CD4-positive, alpha-beta memory T cell (primary cell): ENCODE measurements at regions not wholly inside any gene's neighbourhood (a gene's known extent, or its start where the extent isn't known, plus 50 kb on each side); places are given as distances from the start of the nearest gene placed in this dataset.

ENCODE experiments used
- CTCF ChIA-PET: fragments of 350-600 bp; sonication (Branson Sonifier 250); formaldehyde crosslinking; loops from one replicate; lab custom pipeline; 2021; ENCODE audit warnings: inconsistent platforms; ENCODE audit not compliant: partially characterized antibody; lab: Charles Lee
- POLR2A ChIA-PET: fragments of 350-600 bp; sonication (Branson Sonifier 250); formaldehyde crosslinking; loops from one replicate; lab custom pipeline; 2021; ENCODE audit not compliant: partially characterized antibody; lab: Charles Lee
- DNase-seq, 5 donors: peaks; one replicate each; pipeline versions ENCODE4 v3.0.0 to v3.0.0-alpha.2; 2020 to 2022; ENCODE audit warnings: mixed read lengths in 1 of 5
- H3K27ac ChIP-seq: one replicate; pipeline ENCODE4 v1.7.0; 2013; ENCODE audit warnings: low read depth, low read length
- H3K27me3 ChIP-seq: 2 replicates; pipeline ENCODE4 v1.7.0; 2013; ENCODE audit warnings: mild to moderate bottlenecking, low read length, moderate library complexity; ENCODE audit not compliant: insufficient read depth
- H3K36me3 ChIP-seq: 2 replicates; pipeline ENCODE4 v1.7.0; 2013; ENCODE audit warnings: mild to moderate bottlenecking, low read length, moderate library complexity; ENCODE audit not compliant: insufficient read depth
- H3K4me1 ChIP-seq: 2 replicates; pipeline ENCODE4 v1.7.0; 2013; ENCODE audit warnings: mild to moderate bottlenecking, low read length, moderate library complexity; ENCODE audit not compliant: insufficient read depth
- H3K4me3 ChIP-seq, 2 donors: one replicate each; pipeline ENCODE4 v1.7.0; 2013; ENCODE audit warnings: low read length in 2 of 2, mild to moderate bottlenecking in 1 of 2
- H3K9me3 ChIP-seq, 2 donors: one replicate each; pipeline ENCODE4 v1.7.0; 2013; ENCODE audit warnings: low read length in 2 of 2, control low read depth in 1 of 2; ENCODE audit not compliant: control insufficient read depth in 1 of 2
- H3K27ac Mint-ChIP-seq, 7 donors: one replicate each; pipeline ENCODE4 v1.8.0; 2020 to 2021; ENCODE audit warnings: mixed read lengths in 7 of 7, mild to moderate bottlenecking in 6 of 7, inconsistent platforms in 3 of 7, moderate library complexity in 3 of 7
- H3K27me3 Mint-ChIP-seq, 2 donors: one replicate each; pipeline ENCODE4 v1.8.0; 2020 to 2021; ENCODE audit warnings: mixed read lengths in 2 of 2
- H3K36me3 Mint-ChIP-seq, 2 donors: one replicate each; pipeline ENCODE4 v1.8.0; 2020 to 2021; ENCODE audit warnings: mixed read lengths in 2 of 2, inconsistent platforms in 1 of 2, mild to moderate bottlenecking in 1 of 2
- H3K4me1 Mint-ChIP-seq, 4 donors: one replicate each; pipeline ENCODE4 v1.8.0; 2020 to 2021; ENCODE audit warnings: mixed read lengths in 4 of 4, mild to moderate bottlenecking in 1 of 4
- H3K4me3 Mint-ChIP-seq, 8 donors: one replicate each; pipeline ENCODE4 v1.8.0; 2020 to 2021; ENCODE audit warnings: mixed read lengths in 8 of 8, mild to moderate bottlenecking in 7 of 8, moderate library complexity in 6 of 8, inconsistent platforms in 3 of 8
- H3K9me3 Mint-ChIP-seq, 8 donors: one replicate each; pipeline ENCODE4 v1.8.0; 2020 to 2021; ENCODE audit warnings: mixed read lengths in 8 of 8, mild to moderate bottlenecking in 5 of 8, inconsistent platforms in 3 of 8, moderate library complexity in 1 of 8
- intact Hi-C: fragments of 100-400 bp; cut with micrococcal nuclease; formaldehyde crosslinking; loops from one replicate; pipeline ENCODE4 v1.15.1; 2023

DNA sequence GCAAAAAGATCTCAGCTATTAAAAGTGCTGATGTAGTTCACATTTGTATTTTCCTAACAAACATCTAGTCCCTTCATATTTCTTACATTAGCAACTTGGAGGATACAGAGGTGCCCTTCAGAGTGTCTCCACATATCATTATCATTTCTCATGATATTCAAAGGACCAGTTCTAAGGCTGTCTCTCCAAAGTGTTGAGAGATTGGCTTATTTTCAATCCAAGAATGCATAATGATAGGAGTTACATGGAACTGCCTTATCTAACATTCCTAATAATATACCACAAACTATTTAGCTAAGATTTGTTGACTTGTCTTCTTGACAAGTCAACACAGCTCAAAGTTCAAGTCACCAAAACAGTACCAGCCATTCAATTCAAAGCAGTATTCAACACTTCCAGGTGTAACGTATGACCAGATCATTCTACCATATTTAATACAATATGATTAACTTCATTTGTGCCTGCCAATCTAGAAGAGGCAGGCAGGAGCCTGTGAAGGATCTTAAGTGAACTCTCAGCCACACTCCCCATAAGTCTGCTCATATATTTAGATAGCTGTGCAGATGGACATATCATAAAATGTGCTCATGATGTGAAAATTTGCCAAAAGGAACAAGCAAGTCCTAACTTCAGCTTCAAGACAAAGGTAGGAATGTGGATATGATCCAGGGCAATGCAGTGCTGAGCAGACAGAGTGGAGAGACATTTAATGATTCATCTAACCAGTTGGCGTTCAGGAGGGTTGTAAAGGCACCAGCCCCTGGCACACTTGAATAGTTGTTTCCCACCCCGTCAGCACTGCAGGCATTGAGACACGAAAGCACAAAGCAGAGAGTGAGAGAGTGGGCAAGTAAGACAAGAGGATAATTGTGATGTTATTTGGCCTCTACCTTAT is 108.3 kb downstream of the MTERF1 start:
- POLR2A ChIA-PET: no interaction called here
- no peak overlapping the region for H3K4me3 Mint-ChIP-seq

DNA sequence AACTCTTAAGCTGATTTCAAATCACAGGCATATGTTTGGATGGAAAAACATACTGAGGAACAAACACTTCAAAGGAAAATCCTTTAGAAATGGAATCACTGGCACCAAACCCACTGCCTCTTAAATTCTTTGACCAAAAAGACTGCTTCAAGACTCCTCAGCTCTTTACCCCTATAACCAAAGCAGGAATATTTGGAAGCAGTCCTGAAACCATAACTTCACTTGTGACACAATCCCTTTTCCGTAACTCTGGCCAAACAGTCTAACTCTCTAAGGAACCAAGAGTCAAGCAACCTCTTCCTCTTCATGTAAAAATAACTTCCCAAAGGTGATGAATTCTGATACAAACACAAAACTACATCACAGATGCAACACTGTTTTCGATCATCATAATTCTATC is 104.3 kb downstream of the MTERF1 start:
- ChIA-PET POLR2A (no interaction called here), CTCF (no interaction called here)
- no peaks in the 10 kb centered on the region for H3K9me3 ChIP-seq

More for the DNA sequence above, 108.3 kb downstream of the MTERF1 start:
- H3K4me3 ChIP-seq: no peak overlapping the region
- no peaks in the 10 kb centered on the region for H3K4me1 Mint-ChIP-seq
- no peaks in the 10 kb centered on the region for H3K36me3 Mint-ChIP-seq
- H3K27ac Mint-ChIP-seq: no peak overlapping the region
- no peaks in the 10 kb centered on the region for H3K36me3 ChIP-seq
- CTCF ChIA-PET: no interaction called here
- H3K9me3 ChIP-seq: no peaks in the 10 kb centered on the region
- no peaks in the 10 kb centered on the region for H3K27me3 ChIP-seq
- no peaks in the 10 kb centered on the region for H3K4me1 ChIP-seq
- no peak overlapping the region for H3K27ac ChIP-seq
- no peaks in the 10 kb centered on the region for H3K27me3 Mint-ChIP-seq
- no peak for DNase-seq
- peaks cover 0 to 3% (median 0%) of the 10 kb centered on the region in 8 donors for H3K9me3 Mint-ChIP-seq
- intact Hi-C loops: no loop called here

DNA sequence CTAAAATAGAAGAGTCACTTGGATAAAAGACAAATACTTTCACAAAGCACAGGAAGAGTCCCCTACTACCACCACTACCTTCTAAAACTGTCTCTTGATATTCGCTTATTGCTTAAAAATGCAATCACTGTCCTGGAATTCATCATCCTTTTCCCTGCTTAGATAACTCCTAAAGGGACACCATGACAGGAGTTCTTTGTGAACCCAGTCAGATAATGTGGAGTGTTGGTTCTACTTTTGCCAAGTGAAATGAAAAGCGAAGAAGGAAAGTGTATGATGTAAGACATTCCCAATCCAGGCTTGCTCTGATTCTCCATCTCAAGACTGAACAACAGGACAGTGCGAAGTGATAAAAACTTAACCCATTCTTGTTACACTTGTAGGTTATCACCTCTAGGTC is 103.0 kb downstream of the MTERF1 start:
- Mint-ChIP-seq H3K27me3 (no peaks in the 10 kb centered on the region), H3K9me3 (peaks cover 0 to 3% (median 0%) of the 10 kb centered on the region in 8 donors), H3K36me3 (no peaks in the 10 kb centered on the region), H3K4me3 (no peak overlapping the region), H3K27ac (no peak overlapping the region), H3K4me1 (no peaks in the 10 kb centered on the region)
- intact Hi-C loops: no loop called here
- no peak for DNase-seq
- POLR2A ChIA-PET: no interaction called here
- no peaks in the 10 kb centered on the region for H3K4me1 ChIP-seq
- H3K27me3 ChIP-seq: no peaks in the 10 kb centered on the region
- no peak overlapping the region for H3K27ac ChIP-seq
- no peak overlapping the region for H3K4me3 ChIP-seq
- CTCF ChIA-PET: no interaction called here
- H3K36me3 ChIP-seq: no peaks in the 10 kb centered on the region
- no peaks in the 10 kb centered on the region for H3K9me3 ChIP-seq

More for the DNA sequence above, 104.3 kb downstream of the MTERF1 start:
- Histone ChIP-seq H3K36me3 (no peaks in the 10 kb centered on the region), H3K4me1 (no peaks in the 10 kb centered on the region), H3K27me3 (no peaks in the 10 kb centered on the region), H3K4me3 (no peak overlapping the region), H3K27ac (no peak overlapping the region)
- no peak overlapping the region for H3K27ac Mint-ChIP-seq
- DNase-seq: no peak
- intact Hi-C loops: no loop called here
- H3K4me3 Mint-ChIP-seq: no peak overlapping the region
- H3K27me3 Mint-ChIP-seq: no peaks in the 10 kb centered on the region
- no peaks in the 10 kb centered on the region for H3K36me3 Mint-ChIP-seq
- peaks cover 0 to 3% (median 0%) of the 10 kb centered on the region in 8 donors for H3K9me3 Mint-ChIP-seq
- H3K4me1 Mint-ChIP-seq: no peaks in the 10 kb centered on the region

DNA sequence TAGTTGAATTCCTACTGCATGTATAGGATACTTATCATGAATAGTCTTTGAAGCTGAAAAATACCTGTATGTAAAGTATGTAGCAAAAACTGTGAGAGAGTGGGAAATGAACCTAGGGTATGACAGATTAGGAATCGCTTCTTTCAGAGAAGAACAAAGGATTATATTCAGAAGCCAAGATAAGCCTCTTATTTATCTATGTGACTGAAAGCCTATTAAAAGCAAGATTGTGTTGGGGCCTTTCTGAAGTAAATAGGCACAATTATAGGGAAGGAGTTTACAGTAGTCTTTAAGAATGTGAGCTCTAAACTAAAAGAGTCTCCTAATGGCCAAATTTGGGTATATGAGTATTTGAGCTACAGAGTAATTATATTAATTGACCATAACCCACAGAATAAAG is 102.1 kb downstream of the MTERF1 start:
- H3K27me3 ChIP-seq: no peaks in the 10 kb centered on the region
- ChIA-PET CTCF (no interaction called here), POLR2A (no interaction called here)
- H3K27ac ChIP-seq: no peak overlapping the region
- H3K9me3 ChIP-seq: no peaks in the 10 kb centered on the region
- no peak overlapping the region for H3K27ac Mint-ChIP-seq
- no peaks in the 10 kb centered on the region for H3K4me1 ChIP-seq
- H3K36me3 ChIP-seq: no peaks in the 10 kb centered on the region
- peaks cover 0 to 3% (median 0%) of the 10 kb centered on the region in 8 donors for H3K9me3 Mint-ChIP-seq
- intact Hi-C loops: no loop called here
- no peaks in the 10 kb centered on the region for H3K27me3 Mint-ChIP-seq
- no peak overlapping the region for H3K4me3 ChIP-seq
- no peaks in the 10 kb centered on the region for H3K4me1 Mint-ChIP-seq
- DNase-seq: no peak
- no peaks in the 10 kb centered on the region for H3K36me3 Mint-ChIP-seq
- no peak overlapping the region for H3K4me3 Mint-ChIP-seq

DNA sequence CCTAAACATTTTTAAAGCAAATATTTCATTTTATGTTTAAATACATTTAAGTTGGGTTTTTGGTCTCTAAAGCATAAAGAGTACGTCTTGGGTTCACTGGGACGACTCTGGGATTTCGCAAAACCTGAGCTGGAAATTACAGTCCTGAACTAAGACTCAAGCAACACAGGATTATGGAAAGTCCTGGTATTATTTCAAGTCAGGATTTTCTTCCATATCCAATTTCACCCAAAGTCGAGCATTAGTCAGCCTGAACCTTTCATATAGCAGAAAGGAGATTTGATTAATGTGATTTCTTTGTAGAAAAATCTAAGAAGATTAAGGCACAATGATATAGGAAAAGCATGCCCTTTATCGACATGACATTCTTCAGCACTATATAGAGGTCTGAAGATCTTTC is 100.0 kb downstream of the MTERF1 start:
- H3K4me3 ChIP-seq: no peak overlapping the region
- no peak overlapping the region for H3K4me3 Mint-ChIP-seq
- intact Hi-C loops: no loop called here
- no peak overlapping the region for H3K27ac ChIP-seq
- H3K4me1 ChIP-seq: no peaks in the 10 kb centered on the region
- no peaks in the 10 kb centered on the region for H3K36me3 Mint-ChIP-seq
- H3K27me3 ChIP-seq: no peaks in the 10 kb centered on the region
- ChIA-PET POLR2A (no interaction called here), CTCF (no interaction called here)
- peaks cover 0 to 3% (median 0%) of the 10 kb centered on the region in 8 donors for H3K9me3 Mint-ChIP-seq
- no peak overlapping the region for H3K27ac Mint-ChIP-seq
- no peaks in the 10 kb centered on the region for H3K4me1 Mint-ChIP-seq
- no peaks in the 10 kb centered on the region for H3K9me3 ChIP-seq
- H3K36me3 ChIP-seq: no peaks in the 10 kb centered on the region
- no peak for DNase-seq
- H3K27me3 Mint-ChIP-seq: peaks cover 0 to 1% of the 10 kb centered on the region in 2 donors

DNA sequence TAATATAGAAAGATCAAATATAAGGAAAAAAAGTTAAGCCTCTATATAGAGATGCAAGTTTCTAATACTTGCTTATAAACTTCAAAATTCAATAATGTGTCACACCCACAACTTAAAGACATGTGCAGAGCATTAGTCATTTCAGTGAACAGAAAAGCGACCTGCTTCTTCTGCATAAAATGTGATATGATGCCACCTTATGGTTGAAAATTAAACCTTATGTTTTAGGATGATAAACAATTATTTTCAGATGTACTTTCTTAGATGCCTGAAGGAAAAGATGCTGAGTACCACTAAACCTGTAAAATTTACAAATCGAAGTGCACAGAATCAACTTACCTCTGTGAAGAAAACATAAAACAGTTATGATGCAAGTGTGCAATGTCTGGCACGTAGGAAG is 96.0 kb downstream of the MTERF1 start:
- Histone ChIP-seq H3K36me3 (no peaks in the 10 kb centered on the region), H3K27ac (no peak overlapping the region), H3K4me3 (no peak overlapping the region), H3K9me3 (no peaks in the 10 kb centered on the region), H3K4me1 (no peaks in the 10 kb centered on the region), H3K27me3 (no peaks in the 10 kb centered on the region)
- Mint-ChIP-seq H3K4me3 (no peak overlapping the region), H3K9me3 (peaks cover 0 to 2% (median 0%) of the 10 kb centered on the region in 8 donors), H3K4me1 (no peaks in the 10 kb centered on the region), H3K36me3 (no peaks in the 10 kb centered on the region), H3K27ac (no peak overlapping the region), H3K27me3 (peaks cover 0 to 1% of the 10 kb centered on the region in 2 donors)
- ChIA-PET CTCF (interaction anchor here (0.8 kb wide), 1 partner anchor 46 kb away, joined by 5 read pairs; no protein-coding TSS in a partner anchor), POLR2A (no interaction called here)
- intact Hi-C loops: no loop called here
- no peak for DNase-seq

DNA sequence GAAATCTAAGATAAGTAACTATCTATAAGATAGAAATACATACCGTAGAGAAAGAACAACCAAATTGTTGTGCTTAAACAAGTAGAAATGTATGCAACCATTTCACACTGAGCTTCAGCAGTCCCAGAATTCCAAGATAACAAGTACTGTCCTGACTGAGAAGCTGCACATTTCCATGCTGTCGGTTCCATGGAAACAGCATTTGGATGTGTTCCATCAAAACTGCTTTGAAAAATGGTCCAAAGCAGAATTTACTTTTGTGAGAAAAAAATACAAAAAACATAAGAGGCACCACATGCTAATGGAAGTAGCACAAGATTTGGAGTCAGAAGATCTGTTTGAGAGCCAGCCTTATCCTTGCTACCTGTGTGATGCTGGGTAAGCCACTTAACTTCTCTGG is 92.6 kb downstream of the MTERF1 start:
- DNase-seq: no peak
- H3K4me3 ChIP-seq: no peak overlapping the region
- CTCF ChIA-PET: no interaction called here
- H3K9me3 ChIP-seq: no peaks in the 10 kb centered on the region
- no peaks in the 10 kb centered on the region for H3K36me3 ChIP-seq
- Mint-ChIP-seq H3K4me3 (no peak overlapping the region), H3K9me3 (peaks cover 0 to 4% (median 2%) of the 10 kb centered on the region in 8 donors), H3K4me1 (no peaks in the 10 kb centered on the region), H3K27me3 (peaks cover 0 to 1% of the 10 kb centered on the region in 2 donors), H3K36me3 (no peaks in the 10 kb centered on the region), H3K27ac (no peak overlapping the region)
- POLR2A ChIA-PET: no interaction called here
- intact Hi-C loops: no loop called here
- no peak overlapping the region for H3K27ac ChIP-seq
- no peaks in the 10 kb centered on the region for H3K27me3 ChIP-seq
- no peaks in the 10 kb centered on the region for H3K4me1 ChIP-seq
